GM06990 (cell line): ENCODE measurements at regions not wholly inside any gene's neighbourhood (a gene's known extent, or its start where the extent isn't known, plus 50 kb on each side); places are given as distances from the start of the nearest gene placed in this dataset.

Experiments
- DNase-seq: peaks from one replicate; pipeline ENCODE4 v3.0.0-alpha.2; 2011; ENCODE audit not compliant: insufficient read length; ENCODE audit errors: extremely low read depth
- H3K27me3 ChIP-seq: replicated peaks from 2 replicates; pipeline ENCODE4 v1.6.0; 2011; ENCODE audit warnings: low read length; ENCODE audit not compliant: control insufficient read depth, insufficient read depth
- H3K36me3 ChIP-seq: 2 replicates; pipeline ENCODE4 v1.5.1; 2011; ENCODE audit warnings: low read length; ENCODE audit not compliant: control insufficient read depth, insufficient read depth
- H3K4me3 ChIP-seq: replicated peaks from 2 replicates; pipeline ENCODE4 v1.5.1; 2011; ENCODE audit warnings: low read depth, mild to moderate bottlenecking, control low read depth, low read length
- TF ChIP-seq, protein P1 (sequence below): IDR thresholded peaks from 2 replicates; pipeline ENCODE4 v1.5.1; 2011; ENCODE audit warnings: low read length, control low read depth, mild to moderate bottlenecking, inconsistent platforms; ENCODE audit not compliant: insufficient read depth, poor library complexity, severe bottlenecking

- TF ChIP-seq, protein P1, sequence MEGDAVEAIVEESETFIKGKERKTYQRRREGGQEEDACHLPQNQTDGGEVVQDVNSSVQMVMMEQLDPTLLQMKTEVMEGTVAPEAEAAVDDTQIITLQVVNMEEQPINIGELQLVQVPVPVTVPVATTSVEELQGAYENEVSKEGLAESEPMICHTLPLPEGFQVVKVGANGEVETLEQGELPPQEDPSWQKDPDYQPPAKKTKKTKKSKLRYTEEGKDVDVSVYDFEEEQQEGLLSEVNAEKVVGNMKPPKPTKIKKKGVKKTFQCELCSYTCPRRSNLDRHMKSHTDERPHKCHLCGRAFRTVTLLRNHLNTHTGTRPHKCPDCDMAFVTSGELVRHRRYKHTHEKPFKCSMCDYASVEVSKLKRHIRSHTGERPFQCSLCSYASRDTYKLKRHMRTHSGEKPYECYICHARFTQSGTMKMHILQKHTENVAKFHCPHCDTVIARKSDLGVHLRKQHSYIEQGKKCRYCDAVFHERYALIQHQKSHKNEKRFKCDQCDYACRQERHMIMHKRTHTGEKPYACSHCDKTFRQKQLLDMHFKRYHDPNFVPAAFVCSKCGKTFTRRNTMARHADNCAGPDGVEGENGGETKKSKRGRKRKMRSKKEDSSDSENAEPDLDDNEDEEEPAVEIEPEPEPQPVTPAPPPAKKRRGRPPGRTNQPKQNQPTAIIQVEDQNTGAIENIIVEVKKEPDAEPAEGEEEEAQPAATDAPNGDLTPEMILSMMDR: no peak
- DNase-seq: no peak
- Histone ChIP-seq H3K4me3 (no peak overlapping the region), H3K36me3 (no peaks in the 10 kb centered on the region), H3K27me3 (no peaks in the 10 kb centered on the region; the same call in 1 of the 2 replicates)
Observed at GRCh38 chr21:35860189-35860869, 200.0 kb downstream of the SETD4 start.

DNA sequence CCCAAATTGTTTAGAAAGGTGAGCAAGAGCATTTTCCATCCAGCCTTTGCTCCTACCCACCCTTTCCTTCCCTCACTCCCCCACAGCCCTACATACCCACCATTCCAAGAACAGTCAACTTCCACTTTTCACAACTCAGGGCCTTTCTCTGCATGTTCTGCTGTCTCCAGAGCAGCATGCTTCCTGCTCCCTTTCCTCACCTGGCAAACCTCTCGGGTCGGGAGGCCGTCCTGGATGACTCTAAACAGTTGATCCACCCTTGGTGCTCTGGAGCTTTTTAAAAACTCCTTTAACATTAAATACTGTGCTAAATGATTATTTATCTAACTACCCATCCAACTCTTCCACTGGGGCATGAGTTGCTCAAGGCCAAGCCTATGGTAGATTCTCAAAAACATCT, 200.6 kb downstream of the SETD4 start:
- Histone ChIP-seq H3K36me3 (no peaks in the 10 kb centered on the region), H3K27me3 (no peaks in the 10 kb centered on the region; the same call in 1 of the 2 replicates), H3K4me3 (no peak overlapping the region)
- TF ChIP-seq, protein P1: no peak
- no peak for DNase-seq

DNA sequence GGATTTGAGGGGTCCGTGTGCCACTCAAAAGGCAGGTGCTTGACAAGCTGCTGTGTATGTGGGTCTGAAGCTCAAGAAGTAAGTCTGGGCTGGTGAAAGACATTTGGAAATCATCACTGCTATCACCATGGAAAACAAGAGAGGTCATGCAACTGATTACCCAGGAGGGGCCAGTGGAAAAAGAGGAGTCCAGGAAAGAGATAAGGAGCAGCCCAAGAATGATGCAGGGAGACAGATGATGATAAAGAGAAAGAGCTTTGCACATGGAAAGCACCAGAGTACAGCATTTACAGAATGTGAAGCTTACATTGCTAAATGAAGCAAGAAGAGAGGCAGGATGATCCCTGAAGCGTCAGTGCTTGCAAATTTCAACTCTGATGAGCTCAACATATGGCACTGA, 203.2 kb downstream of the SETD4 start:
- Histone ChIP-seq H3K4me3 (no peak overlapping the region), H3K36me3 (no peaks in the 10 kb centered on the region), H3K27me3 (no peaks in the 10 kb centered on the region; the same call in 1 of the 2 replicates)
- no peak for DNase-seq
- TF ChIP-seq, protein P1: no peak

DNA sequence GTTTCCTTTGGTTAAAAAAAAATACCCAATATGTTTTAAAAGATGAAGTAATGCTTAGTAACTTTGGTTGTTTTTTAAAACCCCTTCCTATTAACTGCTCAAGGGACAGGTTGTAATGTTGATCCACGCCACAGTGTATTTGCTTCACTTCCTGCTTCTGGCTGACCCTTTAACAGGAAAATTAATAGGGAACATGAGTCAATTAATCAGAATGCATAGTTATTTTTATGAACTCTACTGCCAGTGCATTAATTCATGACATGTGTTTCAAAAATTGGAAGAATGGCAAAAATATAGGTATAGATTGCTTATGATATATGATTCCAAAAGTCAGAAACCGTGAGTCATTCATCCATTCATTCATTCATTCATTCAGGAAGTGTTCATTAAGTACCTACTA, 204.8 kb downstream of the SETD4 start:
- TF ChIP-seq, protein P1: no peak
- Histone ChIP-seq H3K27me3 (peaks cover 2% of the 10 kb centered on the region; the same call in 1 of the 2 replicates), H3K4me3 (no peak overlapping the region), H3K36me3 (no peaks in the 10 kb centered on the region)
- DNase-seq: no peak

- no peak for DNase-seq
- TF ChIP-seq, protein P1: no peak
- H3K36me3 ChIP-seq: no peaks in the 10 kb centered on the region
- no peak overlapping the region for H3K4me3 ChIP-seq
- peaks cover 2% of the 10 kb centered on the region; the same call in 1 of the 2 replicates for H3K27me3 ChIP-seq
Observed at GRCh38 chr21:35854281-35854680, 206.0 kb downstream of the SETD4 start.
